Activated T-helper 2 cell treated with anti-CD3 and anti-CD28 coated beads, Interferon-gamma antibody, Interleukin-2, Interleukin-4, amounts not matched to agents 10 μg/mL and 5 μg/mL and 100 μg/mL, durations not matched to agents 14 hours and 24 hours and 36 hours (primary cell): ENCODE measurements at regions not wholly inside any gene's neighbourhood (a gene's known extent, or its start where the extent isn't known, plus 50 kb on each side); places are given as distances from the start of the nearest gene placed in this dataset.
"Not testable (repeated sequence)": the region's sequence is repeated elsewhere in the genome, so short reads cannot be mapped to it uniquely, and the experiment has no call there.

Experiments used
- DNase-seq: peaks from one replicate; pipeline ENCODE4 v3.0.0; 2021; ENCODE audit warnings: low spot score
- H3K27ac Mint-ChIP-seq: one replicate; pipeline ENCODE4 v1.8.0; 2021; ENCODE audit warnings: mixed read lengths
- H3K27me3 Mint-ChIP-seq: one replicate; pipeline ENCODE4 v1.8.0; 2021; ENCODE audit warnings: low read depth, mixed read lengths
- H3K36me3 Mint-ChIP-seq: one replicate; pipeline ENCODE4 v1.8.0; 2021; ENCODE audit warnings: low read depth, mixed read lengths
- H3K4me1 Mint-ChIP-seq: one replicate; pipeline ENCODE4 v1.8.0; 2021; ENCODE audit warnings: low read depth, mixed read lengths
- H3K4me3 Mint-ChIP-seq: one replicate; pipeline ENCODE4 v1.8.0; 2021; ENCODE audit warnings: low read depth, mild to moderate bottlenecking, moderate library complexity, mixed read lengths
- H3K9me3 Mint-ChIP-seq: one replicate; pipeline ENCODE4 v1.8.0; 2021; ENCODE audit warnings: mixed read lengths
- intact Hi-C: fragments of 100-400 bp; cut with micrococcal nuclease; formaldehyde crosslinking; loops from one replicate; pipeline ENCODE4 v1.15.1; 2023

DNA sequence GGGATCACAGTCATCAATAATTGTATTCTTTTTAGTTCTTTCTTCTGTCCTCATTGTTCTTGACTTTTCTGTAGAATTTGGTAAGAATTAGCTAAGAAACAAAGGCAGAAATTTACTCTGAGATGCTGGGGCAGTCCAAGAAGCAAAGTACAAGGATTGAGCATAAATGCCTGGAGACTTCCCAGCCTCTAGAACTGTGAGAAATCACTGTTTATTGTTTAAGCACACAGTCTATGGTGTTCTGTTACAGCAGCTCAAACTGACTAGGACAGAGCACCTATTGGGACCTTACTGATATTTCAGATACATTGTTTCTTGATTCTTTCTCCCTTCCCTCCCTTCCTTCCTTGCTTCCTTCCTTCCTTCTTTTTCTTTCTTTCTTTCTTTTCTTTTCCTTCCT is 192.7 kb upstream of the SLC35B3 start:
- Mint-ChIP-seq H3K4me1 (no peaks in the 10 kb centered on the region), H3K36me3 (no peaks in the 10 kb centered on the region), H3K27ac (no peak overlapping the region), H3K9me3 (no peaks in the 10 kb centered on the region), H3K27me3 (no peaks in the 10 kb centered on the region), H3K4me3 (no peak overlapping the region)
- intact Hi-C loops = no loop called here
- no peak for DNase-seq

DNA sequence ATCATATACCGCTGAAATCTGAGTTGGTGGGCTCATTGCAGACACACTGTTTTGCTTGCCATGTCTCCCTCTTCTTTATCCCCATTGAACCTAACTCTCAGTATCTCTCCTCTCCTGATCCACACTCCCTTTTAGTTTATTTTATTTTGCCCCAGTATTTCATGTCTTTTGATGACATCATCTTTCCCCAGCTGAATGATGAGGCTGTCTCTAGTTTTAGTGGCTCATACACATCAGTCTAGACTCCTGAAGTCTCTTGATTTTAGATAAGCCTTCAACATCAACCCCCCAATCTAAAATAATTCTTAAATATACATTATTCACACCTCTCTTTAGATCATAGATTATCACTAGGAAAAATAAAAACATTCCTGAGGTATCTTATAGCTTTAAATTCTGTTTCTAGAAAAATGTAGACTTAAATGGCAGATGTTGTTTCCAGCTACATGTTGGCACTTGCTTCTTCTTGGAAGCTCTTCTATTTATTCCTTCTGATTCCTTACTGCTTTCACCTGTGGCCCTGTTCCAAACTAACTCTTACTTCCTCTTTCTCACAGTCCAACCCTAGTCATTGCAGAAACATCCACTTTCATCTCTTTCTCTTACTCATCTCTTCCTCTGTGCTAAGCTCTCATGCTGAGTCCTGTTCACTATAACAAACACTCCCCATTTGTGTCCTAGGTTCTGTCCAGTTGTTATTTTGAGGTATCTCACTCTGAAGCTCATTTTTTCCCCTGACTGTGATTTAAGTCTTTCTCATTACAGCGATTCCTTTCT is 191.9 kb upstream of the SLC35B3 start:
- intact Hi-C loops = no loop called here
- H3K4me3 Mint-ChIP-seq = no peak overlapping the region
- H3K4me1 Mint-ChIP-seq = no peaks in the 10 kb centered on the region
- H3K27ac Mint-ChIP-seq = no peak overlapping the region
- H3K36me3 Mint-ChIP-seq = no peaks in the 10 kb centered on the region
- no peaks in the 10 kb centered on the region for H3K27me3 Mint-ChIP-seq
- DNase-seq = no peak
- no peaks in the 10 kb centered on the region for H3K9me3 Mint-ChIP-seq

DNA sequence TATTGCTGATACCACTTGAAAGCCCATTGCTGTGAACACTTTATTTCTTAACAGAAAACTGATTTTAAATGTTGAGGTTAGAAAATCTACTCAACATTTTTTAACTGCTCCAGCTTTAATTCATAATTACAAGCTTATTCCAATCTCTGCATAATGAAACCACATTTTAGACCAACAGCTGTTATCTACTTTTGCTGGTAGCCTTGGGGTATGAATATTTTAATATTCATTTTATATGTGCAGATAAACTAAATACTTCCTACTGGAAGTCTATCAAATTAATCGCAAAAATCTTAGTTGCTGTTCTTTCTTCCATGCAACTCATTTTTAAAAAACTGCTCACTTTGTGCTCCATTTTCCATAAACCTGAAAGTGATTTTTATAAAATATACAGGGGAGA is 189.3 kb upstream of the SLC35B3 start:
- Mint-ChIP-seq H3K36me3 (no peaks in the 10 kb centered on the region), H3K4me1 (no peaks in the 10 kb centered on the region), H3K4me3 (no peak overlapping the region), H3K9me3 (no peaks in the 10 kb centered on the region), H3K27ac (no peak overlapping the region), H3K27me3 (no peaks in the 10 kb centered on the region)
- DNase-seq = no peak
- intact Hi-C loops = no loop called here

DNA sequence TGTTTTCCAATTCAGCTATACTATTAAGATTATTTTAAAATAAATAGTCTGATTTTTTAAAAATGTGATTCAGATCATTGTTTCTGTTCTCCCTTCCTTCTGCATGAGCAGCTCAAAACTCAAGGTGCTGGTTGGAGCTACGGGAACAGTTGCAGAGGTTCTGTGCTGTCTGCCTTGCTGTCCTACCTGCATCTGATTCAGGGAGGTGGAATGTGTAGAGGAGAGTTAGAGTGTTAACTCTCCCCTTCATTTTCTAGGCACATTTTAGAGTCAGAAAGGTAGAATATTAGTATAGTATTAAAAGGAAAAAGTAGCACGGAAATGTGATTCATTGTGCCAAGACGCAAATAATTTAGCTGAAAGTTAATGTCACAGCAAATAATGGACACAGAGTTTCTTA is 188.1 kb upstream of the SLC35B3 start:
- DNase-seq = no peak
- H3K4me3 Mint-ChIP-seq = no peak overlapping the region
- no peak overlapping the region for H3K27ac Mint-ChIP-seq
- intact Hi-C loops = no loop called here
- no peaks in the 10 kb centered on the region for H3K36me3 Mint-ChIP-seq
- no peaks in the 10 kb centered on the region for H3K4me1 Mint-ChIP-seq
- no peaks in the 10 kb centered on the region for H3K27me3 Mint-ChIP-seq
- H3K9me3 Mint-ChIP-seq = peaks cover 1% of the 10 kb centered on the region

DNA sequence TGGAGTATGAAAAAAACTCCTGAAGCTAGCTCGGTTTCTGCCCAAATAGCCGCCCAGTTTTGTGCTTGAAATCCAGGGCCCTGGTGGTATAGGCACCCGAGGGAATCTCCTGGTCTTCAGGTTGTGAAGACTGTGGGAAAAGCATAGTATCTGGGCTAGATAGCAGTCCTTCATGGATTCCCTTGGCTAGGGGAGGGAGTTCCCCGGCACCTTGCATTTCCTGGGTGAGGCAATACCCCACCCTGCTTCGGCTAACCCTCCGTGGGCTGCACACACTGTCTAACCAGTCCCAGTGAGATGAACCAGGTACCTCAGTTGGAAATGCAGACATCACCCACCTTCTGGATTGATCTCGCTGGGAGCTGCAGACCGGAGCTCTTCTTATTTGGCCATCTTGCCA is 184.5 kb upstream of the SLC35B3 start:
- no peaks in the 10 kb centered on the region for H3K36me3 Mint-ChIP-seq
- no peaks in the 10 kb centered on the region for H3K27me3 Mint-ChIP-seq
- peaks cover 9% of the 10 kb centered on the region for H3K9me3 Mint-ChIP-seq
- no peak overlapping the region for H3K27ac Mint-ChIP-seq
- no peak overlapping the region for H3K4me3 Mint-ChIP-seq
- no peaks in the 10 kb centered on the region for H3K4me1 Mint-ChIP-seq
- intact Hi-C loops = no loop called here
- no peak for DNase-seq

DNA sequence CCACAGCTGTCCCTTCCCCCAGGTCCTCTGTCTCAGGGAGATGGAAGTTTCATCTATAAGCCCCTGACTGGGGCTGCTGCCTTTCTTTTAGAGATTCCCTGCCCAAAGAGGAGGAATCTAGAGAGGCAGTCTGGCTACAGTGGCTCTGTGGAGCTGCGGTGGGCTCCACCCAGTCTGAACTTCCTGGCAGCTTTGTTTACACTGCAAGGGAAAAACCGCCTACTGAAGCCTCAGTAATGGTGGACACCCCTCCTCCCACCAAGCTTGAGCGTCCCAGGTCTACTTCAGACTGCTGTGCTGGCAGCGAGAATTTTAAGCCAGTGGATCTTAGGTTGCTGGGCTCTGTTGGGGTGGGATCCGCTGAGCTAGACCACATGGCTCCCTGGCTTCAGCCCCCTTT is 184.1 kb upstream of the SLC35B3 start:
- H3K4me1 Mint-ChIP-seq, H3K27me3 Mint-ChIP-seq, H3K27ac Mint-ChIP-seq, DNase-seq, H3K9me3 Mint-ChIP-seq, H3K4me3 Mint-ChIP-seq, H3K36me3 Mint-ChIP-seq, intact Hi-C loops: not testable (repeated sequence)

DNA sequence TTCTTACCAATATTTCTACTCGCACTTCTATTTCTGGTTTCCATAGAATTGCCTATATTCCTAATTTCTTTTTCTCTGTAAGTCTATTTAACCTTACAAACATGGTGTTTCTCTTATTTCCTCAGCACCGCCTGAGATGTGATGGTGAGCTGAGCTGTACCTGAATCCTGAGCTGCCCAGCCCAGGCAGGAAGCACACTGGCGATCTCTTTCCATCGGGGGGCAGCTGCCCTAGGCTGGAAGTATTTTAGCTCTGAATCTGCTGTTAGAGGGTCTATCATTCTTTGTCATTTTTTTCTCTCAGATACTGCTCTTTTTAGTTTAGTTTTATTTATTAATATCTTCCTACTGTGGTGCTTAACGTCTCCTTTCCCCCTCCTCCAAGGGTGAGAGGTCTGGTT is 173.4 kb upstream of the SLC35B3 start:
- no peak overlapping the region for H3K27ac Mint-ChIP-seq
- no peak for DNase-seq
- no peaks in the 10 kb centered on the region for H3K4me1 Mint-ChIP-seq
- no peaks in the 10 kb centered on the region for H3K36me3 Mint-ChIP-seq
- intact Hi-C loops = no loop called here
- no peak overlapping the region for H3K4me3 Mint-ChIP-seq
- no peaks in the 10 kb centered on the region for H3K27me3 Mint-ChIP-seq
- H3K9me3 Mint-ChIP-seq = peaks cover 6% of the 10 kb centered on the region

DNA sequence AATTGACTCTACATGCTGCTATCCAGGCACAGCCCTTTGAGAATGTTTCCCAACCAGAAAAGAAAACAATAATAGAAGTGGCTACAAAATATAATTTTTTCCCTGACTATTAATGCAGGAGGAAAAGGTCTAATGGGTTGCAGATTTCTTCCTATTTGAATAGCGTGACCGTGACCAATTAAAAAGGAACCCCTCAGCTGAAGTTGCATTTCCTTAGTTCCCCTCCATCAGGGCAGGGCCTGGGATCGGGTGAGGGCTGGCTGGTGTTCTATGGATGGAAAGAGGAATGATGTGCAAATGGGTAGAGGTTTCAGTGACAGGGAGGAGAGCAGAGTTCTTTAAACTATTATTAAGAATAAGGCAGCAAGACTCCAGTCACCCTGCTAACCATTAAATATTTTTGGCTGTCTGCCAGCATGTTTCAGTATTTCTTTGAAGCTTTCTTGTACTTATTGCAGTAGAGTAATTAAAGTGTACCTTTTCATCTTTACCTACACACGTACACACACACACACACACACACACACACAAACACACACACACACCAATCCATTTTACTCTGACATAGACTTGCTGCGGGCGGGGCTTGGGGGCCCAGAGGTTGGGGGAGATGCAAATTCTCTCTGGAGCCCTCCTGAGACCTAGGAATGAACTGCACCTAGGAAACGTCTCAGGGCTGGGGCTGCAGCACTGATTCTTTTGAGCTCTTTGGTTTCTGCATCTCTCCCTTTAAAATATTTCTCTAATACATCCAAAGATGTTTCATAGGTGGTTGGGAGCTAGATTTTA is 154.8 kb upstream of the SLC35B3 start:
- Mint-ChIP-seq H3K9me3 (peaks cover 18% of the 10 kb centered on the region), H3K27ac (no peak overlapping the region), H3K36me3 (no peaks in the 10 kb centered on the region), H3K4me1 (no peaks in the 10 kb centered on the region), H3K4me3 (no peak overlapping the region), H3K27me3 (no peaks in the 10 kb centered on the region)
- DNase-seq = no peak
- intact Hi-C loops = no loop called here

DNA sequence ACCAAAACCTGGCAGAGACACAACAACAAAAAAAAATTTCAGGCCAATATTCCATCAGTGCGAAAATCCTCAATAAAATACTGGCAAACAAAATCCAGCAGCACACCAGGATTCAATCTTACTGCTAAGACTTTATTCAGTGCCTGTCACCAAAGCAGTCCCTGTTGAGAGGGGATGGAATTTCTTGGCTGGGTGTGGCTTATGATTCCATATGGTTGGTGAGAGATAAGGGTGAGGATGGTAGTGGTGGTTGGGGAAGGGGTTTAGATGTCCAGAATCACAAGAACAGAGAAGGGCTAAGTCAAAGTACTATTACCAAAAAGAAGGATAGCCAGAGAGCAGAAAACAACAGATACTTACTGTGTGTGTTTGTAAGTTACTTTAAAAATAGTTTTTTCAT is 152.8 kb upstream of the SLC35B3 start:
- intact Hi-C loops = no loop called here
- Mint-ChIP-seq H3K27ac (no peak overlapping the region), H3K27me3 (no peaks in the 10 kb centered on the region), H3K4me3 (no peak overlapping the region), H3K36me3 (no peaks in the 10 kb centered on the region), H3K4me1 (no peaks in the 10 kb centered on the region), H3K9me3 (peaks cover 11% of the 10 kb centered on the region)
- no peak for DNase-seq

DNA sequence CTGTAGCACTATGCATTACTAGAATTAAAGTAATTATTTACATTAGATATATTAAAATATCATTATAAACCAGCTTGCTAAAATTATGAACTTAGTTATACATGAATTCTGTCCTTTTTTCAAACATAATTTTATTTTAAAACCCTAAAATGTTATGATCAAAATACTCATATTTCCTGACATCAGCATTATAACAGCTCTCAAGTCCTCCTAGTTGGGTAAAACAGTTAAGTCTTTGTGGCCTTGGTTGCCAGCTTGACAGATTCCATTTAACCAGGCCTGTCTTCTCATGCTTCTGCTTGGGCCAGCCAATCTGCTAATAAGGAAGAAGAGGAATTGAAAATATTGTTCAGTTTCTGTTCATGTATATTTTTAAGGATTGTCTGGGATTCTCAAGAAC is 147.9 kb upstream of the SLC35B3 start:
- Mint-ChIP-seq H3K4me1 (no peaks in the 10 kb centered on the region), H3K9me3 (peaks cover 5% of the 10 kb centered on the region), H3K36me3 (no peaks in the 10 kb centered on the region), H3K27ac (no peak overlapping the region), H3K4me3 (no peak overlapping the region), H3K27me3 (no peaks in the 10 kb centered on the region)
- DNase-seq = no peak
- intact Hi-C loops = no loop called here

DNA sequence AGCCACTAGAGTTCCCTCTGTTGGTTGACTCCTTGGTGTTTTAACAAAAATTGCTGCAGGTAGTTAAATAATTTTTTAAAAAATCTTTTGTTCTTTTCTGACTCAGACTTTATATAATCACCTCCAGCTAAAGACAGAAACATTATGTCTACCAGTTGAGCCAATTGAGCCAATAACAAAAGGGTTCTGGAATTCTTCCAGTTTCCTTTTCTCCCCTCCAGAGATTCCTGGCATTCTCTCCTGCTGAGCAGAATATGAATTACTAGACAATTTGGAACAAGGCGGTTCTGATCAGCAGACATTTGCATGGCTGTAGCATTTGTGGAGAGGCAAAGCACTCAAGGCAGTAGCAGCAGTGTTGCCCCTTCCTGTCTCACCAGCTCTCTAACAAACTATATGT is 144.0 kb upstream of the SLC35B3 start:
- no peak for DNase-seq
- Mint-ChIP-seq H3K4me1 (no peaks in the 10 kb centered on the region), H3K9me3 (peaks cover 5% of the 10 kb centered on the region), H3K27me3 (no peaks in the 10 kb centered on the region), H3K36me3 (no peaks in the 10 kb centered on the region), H3K4me3 (no peak overlapping the region), H3K27ac (no peak overlapping the region)
- intact Hi-C loops = no loop called here

DNA sequence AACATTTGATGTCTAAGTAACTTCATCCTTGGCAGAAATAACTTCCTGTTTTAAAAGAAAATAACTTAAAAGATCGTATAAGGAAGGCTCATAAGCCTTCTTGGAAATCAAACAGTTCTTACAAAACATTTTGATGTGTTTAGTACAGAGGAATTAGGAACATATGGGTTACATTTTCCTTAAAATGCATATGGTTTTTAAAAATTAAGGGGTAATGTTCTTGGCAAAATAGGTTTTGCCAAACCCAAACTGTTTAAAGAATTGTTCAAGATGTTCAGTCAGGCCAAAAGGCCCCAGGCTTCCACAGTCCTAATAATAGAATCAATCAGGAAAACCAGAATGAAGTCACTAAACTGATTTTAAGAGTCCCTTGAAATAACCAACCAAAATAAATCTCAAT is 142.7 kb upstream of the SLC35B3 start:
- H3K27me3 Mint-ChIP-seq = no peaks in the 10 kb centered on the region
- H3K27ac Mint-ChIP-seq = no peak overlapping the region
- intact Hi-C loops = no loop called here
- H3K4me1 Mint-ChIP-seq = no peaks in the 10 kb centered on the region
- H3K36me3 Mint-ChIP-seq = no peaks in the 10 kb centered on the region
- H3K9me3 Mint-ChIP-seq = peaks cover 5% of the 10 kb centered on the region
- H3K4me3 Mint-ChIP-seq = no peak overlapping the region
- DNase-seq = no peak

DNA sequence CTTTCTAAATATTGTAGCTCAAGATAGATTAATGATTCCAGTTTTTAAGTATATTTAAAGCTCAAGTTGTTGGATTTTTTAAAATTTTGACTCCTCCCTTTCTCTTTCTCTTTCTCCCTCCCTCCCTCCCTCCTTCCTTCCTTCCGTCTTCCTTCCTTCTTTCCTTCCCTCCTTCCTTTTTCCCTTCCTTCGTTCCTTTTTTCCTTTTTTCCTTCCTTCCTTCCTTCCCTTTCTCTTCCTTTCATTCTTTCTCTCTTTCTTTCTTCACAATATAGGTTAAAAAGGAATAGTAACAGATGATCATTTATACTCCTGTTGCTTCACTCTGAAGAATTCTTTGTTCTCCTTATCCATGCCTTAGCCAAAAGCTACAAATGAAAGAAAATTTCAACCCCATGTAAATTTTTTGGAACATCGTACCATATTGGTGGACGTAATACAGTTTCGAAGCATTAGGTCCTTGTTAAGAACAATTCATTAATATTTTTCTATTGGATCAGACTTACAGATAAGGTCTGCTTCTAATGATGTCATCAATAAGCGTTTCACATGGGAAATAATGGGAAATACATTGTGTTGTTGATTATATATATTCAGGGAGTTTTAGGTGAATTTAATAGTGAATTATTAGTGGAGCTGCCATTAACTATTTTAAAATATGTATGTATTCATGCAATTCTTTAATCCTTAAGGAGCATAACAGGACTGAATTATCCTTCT is 139.6 kb upstream of the SLC35B3 start:
- no peak overlapping the region for H3K4me3 Mint-ChIP-seq
- no peak overlapping the region for H3K27ac Mint-ChIP-seq
- H3K4me1 Mint-ChIP-seq = no peaks in the 10 kb centered on the region
- no peaks in the 10 kb centered on the region for H3K27me3 Mint-ChIP-seq
- intact Hi-C loops = no loop called here
- H3K9me3 Mint-ChIP-seq = no peaks in the 10 kb centered on the region
- no peak for DNase-seq
- H3K36me3 Mint-ChIP-seq = no peaks in the 10 kb centered on the region
